GM21737 (cell line): ENCODE measurements at regions not wholly inside any gene's neighbourhood (a gene's known extent, or its start where the extent isn't known, plus 50 kb on each side); places are given as distances from the start of the nearest gene placed in this dataset.

Experiments
- ATAC-seq: cut with Tn5 transposase; IDR thresholded peaks from one replicate; pipeline ENCODE4 v1.9.1; 2021; ENCODE audit warnings: mild to moderate bottlenecking, moderate library complexity; ENCODE audit not compliant: unreplicated experiment

DNA sequence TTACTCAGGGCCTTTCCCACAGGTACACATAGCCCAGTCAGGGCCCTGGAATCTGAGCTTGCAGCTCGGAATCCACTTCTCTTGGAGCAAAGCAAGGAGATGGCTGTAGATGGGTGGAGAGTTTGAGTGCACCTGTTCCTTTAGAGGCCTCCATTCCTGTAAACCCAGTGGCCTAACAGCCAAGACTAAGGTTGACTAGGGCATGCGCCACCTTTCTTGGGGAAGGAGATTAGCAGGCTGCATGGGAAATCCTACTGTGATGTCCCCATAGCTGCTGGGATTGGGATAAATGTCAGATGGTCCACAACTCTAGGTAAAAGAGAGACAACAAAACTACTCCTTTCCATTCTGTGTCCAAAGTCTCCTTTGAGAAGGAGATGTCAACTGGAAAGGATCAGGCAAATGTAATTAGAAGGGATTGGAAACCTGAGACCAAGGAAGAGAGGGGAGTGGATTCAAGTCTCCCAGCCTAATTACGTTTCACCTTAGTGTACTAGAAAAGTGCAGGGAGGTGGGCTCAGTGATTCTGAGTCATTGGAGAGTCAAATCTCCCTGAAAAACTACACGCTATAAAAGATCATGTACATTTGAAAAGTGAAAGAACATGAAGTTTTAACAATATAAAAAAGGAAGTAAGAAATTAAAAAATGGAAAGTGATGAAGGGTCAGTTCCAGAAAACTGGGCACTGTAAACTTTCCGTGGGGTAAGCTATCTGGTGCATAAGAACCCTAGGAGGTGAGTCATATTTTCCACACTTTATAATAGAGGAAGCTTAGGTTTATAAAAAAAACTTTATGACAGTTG lies 104.2 kb downstream of the SEC61B start:
- no peak for ATAC-seq

DNA sequence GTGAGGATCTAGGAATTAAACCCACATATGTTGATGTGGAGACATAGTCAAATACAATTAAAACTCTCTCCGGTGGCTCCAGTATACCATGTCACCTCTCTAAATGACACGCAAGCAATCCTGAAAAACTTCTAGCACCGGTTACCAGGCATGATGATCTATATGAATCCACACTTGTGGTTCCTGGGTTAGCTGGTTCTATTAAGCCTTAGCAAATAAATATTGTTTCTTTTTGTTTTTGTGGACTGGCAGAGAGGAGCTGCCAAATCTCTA lies 104.8 kb downstream of the SEC61B start:
- ATAC-seq: no peak

DNA sequence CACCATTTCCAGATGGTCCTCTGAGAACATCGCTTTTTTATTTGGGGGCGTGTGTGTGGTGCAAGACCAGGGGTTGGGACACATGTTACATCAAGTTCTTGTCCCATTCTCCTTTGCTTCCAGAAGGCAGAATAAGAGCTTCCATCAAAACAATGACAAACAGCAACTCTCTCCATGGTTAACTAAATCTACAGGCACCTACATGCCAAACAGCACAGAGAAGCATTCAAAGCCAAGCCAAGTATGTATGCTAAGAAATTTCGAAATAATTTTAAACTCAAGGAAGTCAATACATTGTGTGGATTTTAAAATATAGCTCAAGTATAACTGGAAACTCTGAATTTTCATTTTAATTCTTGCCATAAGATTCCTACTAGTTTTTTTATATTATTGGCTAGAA lies 105.6 kb downstream of the SEC61B start:
- no peak for ATAC-seq

DNA sequence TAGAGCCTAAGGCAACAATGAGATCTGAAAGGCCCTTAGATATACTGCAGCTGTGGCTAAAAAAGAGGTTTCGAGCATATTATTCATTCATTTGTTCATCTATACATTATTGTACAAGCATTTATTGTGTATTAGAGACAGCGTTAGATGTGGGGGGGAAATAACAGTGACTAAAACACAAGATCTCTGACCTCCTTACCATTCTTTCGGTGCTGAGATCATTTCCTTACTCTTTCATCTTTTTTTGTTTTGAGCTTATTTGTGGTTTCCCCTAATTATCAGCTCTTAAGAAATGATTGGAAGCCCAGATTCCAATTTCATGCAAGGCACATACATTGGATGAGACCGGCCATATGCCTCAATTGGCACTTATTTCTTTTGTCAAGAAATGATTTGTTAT lies 113.2 kb downstream of the SEC61B start:
- no peak for ATAC-seq

DNA sequence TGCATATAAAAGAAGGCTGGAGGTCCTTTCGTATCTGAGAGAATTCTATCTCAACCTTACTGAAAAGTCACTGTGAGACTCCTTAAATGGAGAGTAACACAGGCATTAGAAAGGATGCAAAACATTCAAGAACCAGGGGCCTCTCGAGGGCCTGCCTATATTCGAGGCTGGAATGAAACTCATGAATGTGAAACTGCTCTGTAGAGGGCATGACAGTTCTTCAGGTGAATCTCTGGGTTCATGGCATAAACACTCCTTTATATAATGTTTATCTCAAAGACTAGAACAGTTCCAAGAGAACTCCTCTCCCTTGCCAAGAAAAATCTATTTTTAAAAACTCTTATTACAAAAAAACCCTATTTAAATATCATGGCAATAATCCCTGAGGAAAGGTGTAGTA lies 113.9 kb downstream of the SEC61B start:
- ATAC-seq: no peak

DNA sequence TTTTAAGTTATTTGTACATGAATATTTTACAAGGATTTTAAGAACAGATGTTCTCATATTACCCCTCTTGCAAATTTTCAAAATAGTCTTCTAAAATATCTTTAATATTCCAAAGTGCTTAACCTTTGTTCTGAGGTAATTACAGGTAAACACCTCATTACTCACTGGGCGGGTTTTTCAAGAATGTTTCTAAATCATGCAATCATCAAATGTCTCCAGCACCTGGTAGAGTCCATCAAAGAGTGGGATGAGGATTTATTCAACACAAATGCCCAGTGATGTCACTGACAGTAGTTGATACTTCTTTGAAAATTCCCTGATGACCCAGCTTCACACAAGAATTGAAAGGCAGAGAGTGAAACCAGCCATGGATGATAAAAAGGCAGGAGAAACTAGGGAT lies 114.4 kb downstream of the SEC61B start:
- ATAC-seq: no peak

DNA sequence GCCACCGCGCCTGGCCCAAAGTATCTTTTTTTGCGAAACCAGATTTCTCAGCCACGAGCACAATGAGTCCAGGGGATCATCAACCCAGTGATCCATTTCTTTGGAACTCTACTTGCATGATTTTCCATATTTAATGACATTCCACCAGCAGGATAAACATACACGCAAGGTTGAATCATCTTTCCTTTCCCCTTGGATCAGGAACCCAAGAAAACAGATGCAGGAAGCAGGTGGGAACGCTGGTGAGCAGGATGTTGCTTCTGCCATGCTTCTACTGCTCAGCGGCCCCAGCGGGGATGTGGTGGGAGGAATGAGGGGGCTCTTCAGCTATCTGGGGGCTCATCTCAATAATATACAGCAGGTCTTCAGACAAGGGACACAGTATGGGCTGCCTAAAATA lies 118.2 kb downstream of the SEC61B start:
- ATAC-seq: no peak

DNA sequence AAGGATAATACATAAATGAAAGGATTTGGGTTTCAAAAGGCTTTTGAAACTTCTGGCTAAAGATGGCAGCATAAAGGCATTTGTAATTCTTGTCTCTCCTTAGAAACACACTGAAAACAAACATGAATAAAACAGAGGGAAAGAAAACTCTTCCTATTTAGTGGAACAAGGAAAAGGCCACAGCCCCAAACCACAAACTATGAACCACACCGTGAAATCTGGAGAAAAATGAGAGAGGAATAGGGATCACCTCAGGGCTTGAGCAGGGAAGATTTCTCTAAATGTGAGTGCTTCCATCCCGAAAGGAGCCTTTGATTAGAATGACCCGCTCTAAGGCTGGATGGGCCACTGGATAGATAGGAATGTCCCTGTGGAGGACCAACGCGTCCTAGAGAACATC lies 119.6 kb downstream of the SEC61B start:
- ATAC-seq: no peak

DNA sequence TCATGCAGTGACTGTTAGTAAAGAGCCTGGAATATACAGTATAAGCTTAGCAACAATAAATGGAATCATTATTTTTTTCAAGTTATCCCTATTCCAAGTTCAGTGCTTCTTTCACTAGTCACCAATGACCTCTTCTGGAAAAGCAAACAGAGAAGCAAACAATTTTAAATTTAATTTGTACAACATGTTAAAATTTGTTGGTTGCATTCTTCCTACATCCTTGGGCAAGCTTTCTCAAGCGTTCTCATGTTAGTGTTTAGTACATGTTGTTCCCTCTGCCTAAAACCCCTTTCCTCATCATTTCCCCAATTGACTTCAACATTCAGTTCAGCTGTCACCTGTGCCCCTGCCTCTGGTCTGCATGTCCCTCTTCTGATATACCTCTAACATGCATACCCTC lies 123.4 kb downstream of the SEC61B start:
- ATAC-seq: no peak

DNA sequence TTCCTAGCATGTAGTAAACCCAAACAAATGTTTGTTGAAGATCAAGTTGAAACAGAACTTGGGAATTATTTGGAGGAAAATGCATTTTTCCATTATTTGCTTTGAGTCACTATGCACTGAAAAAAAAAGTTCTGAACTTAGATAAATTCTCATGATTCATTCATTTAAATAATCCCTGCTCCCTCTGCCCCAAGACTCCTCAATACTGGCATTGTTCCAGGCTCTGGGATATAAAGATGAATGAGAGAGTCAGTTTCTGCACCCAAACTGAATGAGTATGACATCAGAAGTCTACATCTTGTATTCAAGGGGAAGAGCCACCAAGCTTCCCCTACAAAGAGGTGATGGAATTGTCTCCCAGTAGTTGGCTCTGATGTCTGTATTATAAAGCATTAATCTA lies 123.9 kb downstream of the SEC61B start:
- ATAC-seq: no peak

DNA sequence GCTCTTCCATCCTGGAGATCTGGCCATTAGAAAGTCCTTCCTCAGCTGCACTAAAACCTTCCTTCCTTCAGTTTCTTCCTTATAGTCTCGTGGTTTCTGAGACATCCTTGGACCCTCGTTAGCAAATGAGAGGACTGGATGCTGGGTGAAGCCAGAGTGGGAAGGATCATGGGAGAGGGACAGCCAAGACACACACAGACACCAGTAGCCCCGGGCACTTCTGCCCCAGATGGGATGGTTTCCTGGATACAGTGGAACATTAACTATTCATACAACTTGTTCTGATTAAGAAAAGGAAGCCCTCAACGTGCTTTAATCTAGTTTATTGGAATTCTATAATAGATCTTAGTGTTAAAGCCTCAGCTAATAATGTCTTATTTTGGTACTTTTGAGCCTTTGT lies 125.5 kb downstream of the SEC61B start:
- no peak for ATAC-seq

DNA sequence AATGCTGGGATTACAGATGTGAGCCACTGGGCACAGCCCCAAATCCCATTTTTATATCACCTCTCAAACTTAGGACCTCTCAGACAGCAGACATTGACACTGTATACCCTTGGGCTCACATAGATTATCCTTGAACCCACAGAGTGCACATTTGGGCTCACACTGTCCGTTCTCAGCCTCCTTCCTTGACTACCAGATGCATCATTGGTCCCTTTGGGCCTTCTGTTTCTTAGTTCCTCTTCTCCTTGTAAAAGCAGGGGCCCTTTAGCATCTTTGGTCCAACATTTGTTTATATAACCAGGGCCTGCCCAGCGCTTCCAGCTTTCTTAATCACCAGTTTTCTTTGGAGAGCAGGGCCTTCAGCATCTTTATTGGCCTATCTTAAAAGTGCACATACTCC lies 126.2 kb downstream of the SEC61B start:
- no peak for ATAC-seq

DNA sequence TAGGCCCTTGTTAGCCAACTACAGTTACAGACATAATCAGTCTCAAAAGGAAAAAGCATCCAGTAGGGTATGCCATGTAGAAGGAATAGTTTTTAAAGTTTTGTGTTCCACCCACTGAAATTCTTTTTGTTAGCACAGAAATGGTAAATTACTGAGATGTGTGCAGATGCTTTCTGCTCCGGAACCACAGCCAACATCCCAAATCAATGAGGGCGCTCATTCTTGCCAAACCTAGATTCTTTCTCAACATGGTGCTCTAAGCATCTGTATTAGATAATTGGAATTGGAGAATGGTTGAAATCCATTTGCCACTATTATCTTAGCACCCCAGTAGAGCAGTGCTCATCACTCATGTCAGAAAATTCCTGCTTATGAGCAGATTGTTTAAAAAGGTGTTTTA lies 127.8 kb downstream of the SEC61B start:
- ATAC-seq: no peak

DNA sequence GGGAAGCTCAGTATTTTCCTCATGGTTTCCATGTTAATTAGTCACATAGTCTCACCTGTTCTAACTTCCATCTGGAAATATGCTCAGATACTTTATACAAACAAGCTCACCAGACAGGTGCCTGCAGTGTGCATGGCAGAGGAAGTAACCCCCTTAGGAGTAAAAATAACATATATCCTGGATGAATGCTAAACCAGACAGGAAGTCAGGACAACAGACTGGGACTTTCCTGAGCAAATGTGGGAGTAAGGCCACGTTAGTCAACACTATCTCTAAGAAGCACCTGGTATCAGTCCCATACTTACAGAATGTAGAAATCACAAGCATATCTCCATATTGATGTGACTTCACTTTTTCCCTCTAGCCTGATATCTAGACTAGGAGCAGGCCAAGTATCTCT lies 128.4 kb downstream of the SEC61B start:
- ATAC-seq: no peak

DNA sequence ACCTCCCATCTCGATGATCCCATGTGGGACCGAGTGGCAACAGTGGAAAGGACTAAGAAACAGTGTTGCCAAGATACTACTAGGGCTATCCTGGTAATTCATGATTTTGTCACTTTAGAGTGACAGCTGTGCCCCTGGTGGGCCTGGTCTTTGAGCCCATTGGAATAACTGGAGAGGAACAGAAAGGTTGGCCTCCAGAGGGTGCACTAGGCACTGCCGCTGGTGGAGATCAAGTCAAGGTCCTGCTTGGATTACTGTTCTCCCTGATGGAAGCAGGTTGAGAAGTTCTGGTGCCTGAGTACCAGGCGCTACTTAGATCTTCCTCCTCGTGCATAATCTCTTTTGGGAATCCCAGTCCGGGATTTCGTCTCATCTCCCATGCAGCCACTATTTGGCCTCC lies 129.6 kb downstream of the SEC61B start:
- no peak for ATAC-seq

DNA sequence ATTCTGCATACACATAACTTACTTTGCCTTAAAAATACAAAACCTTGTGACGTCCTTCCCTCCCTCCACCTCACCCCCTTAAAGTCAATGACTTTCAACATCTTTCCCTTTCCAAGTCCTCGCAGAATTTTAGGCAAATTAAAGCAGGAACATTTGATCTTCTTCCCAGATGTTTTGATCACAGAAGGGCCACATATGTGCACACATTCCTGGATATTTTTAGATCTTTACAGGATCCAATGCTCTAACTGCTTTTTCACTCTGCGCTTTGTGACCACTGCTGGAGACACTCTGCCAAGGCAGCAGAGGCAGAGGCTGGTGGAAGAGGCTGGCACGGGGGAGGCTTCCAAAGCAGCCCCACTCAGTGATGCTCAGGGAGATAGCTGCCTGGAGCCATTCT lies 130.7 kb downstream of the SEC61B start:
- ATAC-seq: no peak

DNA sequence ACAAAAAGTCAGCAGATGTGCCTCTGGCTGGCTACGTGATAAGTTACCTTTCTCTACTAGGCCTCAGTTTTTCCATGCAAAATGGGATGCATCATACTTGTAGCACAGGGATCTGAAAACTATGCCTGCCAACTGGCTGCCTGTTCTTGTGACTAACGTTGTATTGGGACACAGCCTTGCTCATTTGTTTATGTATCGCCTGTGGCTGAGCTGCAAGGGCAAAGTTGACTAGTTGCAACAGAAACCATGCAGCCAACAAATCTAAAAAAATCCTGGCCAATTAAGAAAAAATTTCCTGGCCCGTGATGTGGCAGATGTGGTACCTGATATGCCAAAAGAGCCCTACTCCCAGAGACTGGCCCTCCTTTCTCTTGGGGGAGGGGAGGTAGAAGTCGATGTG lies 131.3 kb downstream of the SEC61B start:
- ATAC-seq: no peak

DNA sequence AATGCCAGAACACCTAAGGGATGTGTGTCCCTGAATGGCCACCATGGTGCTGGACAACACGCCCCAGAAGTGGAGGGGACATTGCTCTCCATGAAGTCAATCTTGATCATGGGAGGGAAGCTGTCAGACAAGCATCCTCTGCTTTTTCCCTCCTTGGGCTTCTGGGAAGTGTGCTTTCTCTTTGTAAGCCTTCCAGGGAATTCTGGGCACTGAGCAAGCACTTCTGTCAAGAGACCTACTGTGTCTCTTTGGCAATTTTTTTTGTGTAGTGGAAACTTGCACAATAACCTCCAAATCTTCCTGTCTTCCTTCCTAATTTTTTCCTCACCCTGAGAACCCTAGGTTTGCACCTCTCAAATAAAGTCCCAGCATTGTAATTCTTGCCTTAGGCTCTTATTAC lies 132.0 kb downstream of the SEC61B start:
- no peak for ATAC-seq

DNA sequence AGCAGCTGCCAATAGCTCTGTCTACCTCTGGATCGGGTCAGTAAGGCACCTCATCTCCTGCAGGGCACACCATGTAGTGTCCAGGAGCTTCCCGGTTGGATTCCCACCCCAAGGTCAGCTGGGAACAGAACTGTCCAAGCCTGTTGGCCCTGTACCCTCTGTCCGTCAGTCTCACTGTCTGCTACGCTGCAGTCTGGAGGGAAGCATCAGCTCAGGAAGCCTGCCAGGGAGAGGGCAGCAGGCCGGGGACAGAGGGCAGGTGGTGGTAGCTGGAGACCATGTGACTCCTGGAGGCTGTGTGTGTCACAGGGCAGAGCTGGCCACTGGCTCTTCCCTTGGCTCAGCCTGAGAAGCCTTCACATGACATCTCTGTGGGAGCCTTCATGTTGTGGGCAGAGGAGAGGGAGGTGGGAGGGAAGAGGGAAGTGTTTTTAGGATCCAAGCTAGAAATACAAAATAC lies 134.5 kb downstream of the SEC61B start:
- ATAC-seq: no peak

DNA sequence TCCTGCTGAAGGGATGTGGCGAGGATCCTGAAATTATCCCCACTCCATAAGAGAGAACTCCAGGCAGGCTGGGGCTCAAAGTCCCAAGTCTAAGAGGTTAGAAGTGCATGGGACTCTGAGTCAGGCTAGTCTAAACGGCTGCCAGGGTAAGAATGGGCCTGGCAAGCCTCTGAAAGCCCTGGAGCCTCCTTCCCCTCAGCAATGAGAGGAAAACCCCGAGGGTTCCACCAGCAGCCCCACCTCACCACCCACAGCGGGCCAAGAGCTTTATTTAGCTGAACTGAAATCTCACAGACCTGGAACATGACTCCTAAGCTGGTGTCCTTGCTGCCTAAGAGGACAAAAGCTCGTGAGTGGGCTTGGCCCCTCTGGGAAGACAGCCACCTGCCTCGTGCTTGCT lies 135.5 kb downstream of the SEC61B start:
- ATAC-seq: no peak

DNA sequence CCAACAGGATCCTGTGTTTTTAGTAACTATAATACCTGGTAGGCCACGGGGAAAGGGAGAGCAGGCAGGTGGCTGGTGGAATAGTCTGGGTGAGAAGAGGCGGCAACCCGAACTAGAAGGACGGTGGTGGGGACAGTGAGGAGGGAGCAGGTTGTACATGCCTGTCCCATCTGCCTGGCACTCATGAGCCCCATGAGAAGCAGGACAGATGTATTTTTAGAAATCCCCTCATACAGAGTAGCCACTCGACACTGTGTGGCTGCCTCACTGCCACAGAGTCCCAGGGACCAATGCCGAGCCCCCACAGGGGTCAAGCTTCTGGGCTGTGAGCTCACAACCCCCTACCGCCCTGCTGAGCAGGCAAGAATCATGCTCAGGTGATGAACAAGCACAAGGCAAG lies 136.6 kb downstream of the SEC61B start:
- ATAC-seq: no peak

DNA sequence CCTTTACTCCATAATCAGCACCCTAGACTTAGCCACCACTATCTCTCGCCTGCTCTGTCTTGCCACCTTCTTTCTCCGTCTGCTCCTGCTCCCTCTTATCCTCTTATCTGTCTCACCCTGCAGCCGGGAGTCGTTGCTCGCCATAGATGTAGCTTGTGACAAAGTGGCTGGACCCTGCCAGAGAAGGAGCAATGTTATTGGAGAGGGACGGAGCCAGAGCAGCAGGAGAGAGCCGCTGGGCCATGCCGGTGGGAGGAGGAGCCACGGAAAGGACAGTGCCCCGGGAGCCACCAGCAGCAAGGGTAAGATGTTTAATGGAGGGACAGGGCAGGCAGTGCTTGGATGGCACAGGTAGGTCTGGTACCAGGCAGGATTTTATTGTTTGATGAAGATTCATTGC lies 137.3 kb downstream of the SEC61B start:
- no peak for ATAC-seq

DNA sequence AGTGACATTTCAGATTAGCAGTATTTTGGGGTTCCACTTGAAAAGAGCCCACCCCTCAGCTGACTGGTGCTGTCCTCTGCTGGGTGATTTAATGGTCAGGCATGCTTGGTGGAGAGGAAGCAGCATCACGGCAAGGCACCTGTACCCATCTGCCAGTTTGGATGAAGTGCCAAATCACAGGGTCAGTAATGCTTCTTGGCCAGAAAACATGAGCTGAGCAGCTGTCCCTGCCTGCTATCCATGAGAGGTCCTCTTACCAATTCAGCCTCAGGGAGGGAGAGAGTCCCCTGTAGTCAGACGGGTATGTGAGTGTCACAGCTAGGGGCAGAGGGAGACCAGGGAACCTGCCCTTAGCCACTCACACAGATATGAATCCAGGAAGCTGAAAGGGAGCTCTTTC lies 137.9 kb downstream of the SEC61B start:
- ATAC-seq: no peak
